ENCODE measurements at regions not wholly inside any gene's neighbourhood (a gene's known extent, or its start where the extent isn't known, plus 50 kb on each side); places are given as distances from the start of the nearest gene placed in this dataset.

- TF ChIP-seq CTCF (IDR thresholded peaks at IDR 0.05; ENCODE audit: control insufficient read depth, extremely low read depth, insufficient read depth): no peak
- no peak overlapping the region for H3K4me3 ChIP-seq (ENCODE audit: low read depth, low read length)
- no peak for DNase-seq (ENCODE audit: low read depth)
These were observed 138.8 kb downstream of the EVA1A start for GRCh38 chr2:75421986-75422385.

GRCh38 chr2:75416420-75417342 lies 144.1 kb downstream of the EVA1A start:
- TF ChIP-seq CTCF (IDR thresholded peaks at IDR 0.05; ENCODE audit: control insufficient read depth, extremely low read depth, insufficient read depth): no peak
- no peak for DNase-seq (ENCODE audit: low read depth)
- no peak overlapping the region for H3K4me3 ChIP-seq (ENCODE audit: low read depth, low read length)

- TF ChIP-seq CTCF (IDR thresholded peaks at IDR 0.05; ENCODE audit: control insufficient read depth, extremely low read depth, insufficient read depth): no peak
- no peak for DNase-seq (ENCODE audit: low read depth)
- no peak overlapping the region for H3K4me3 ChIP-seq (ENCODE audit: low read depth, low read length)
These were observed 145.0 kb downstream of the EVA1A start for GRCh38 chr2:75415731-75416130.

GRCh38 chr2:75415111-75415626 lies 145.6 kb downstream of the EVA1A start:
- no peak for DNase-seq (ENCODE audit: low read depth)
- H3K4me3 ChIP-seq (ENCODE audit: low read depth, low read length): no peak overlapping the region
- TF ChIP-seq CTCF (IDR thresholded peaks at IDR 0.05; ENCODE audit: control insufficient read depth, extremely low read depth, insufficient read depth): no peak

GRCh38 chr2:75411574-75411973 lies 149.2 kb downstream of the EVA1A start:
- TF ChIP-seq CTCF (IDR thresholded peaks at IDR 0.05; ENCODE audit: control insufficient read depth, extremely low read depth, insufficient read depth): no peak
- no peak for DNase-seq (ENCODE audit: low read depth)
- H3K4me3 ChIP-seq (ENCODE audit: low read depth, low read length): no peak overlapping the region

GRCh38 chr2:75410702-75411101 lies 150.0 kb downstream of the EVA1A start:
- no peak overlapping the region for H3K4me3 ChIP-seq (ENCODE audit: low read depth, low read length)
- no peak for TF ChIP-seq CTCF (IDR thresholded peaks at IDR 0.05; ENCODE audit: control insufficient read depth, extremely low read depth, insufficient read depth)
- no peak for DNase-seq (ENCODE audit: low read depth)

All from LNCaP clone FGC (cell line).